ENCODE measurements at regions not wholly inside any gene's neighbourhood (a gene's known extent, or its start where the extent isn't known, plus 50 kb on each side); places are given as distances from the start of the nearest gene placed in this dataset.

DNA sequence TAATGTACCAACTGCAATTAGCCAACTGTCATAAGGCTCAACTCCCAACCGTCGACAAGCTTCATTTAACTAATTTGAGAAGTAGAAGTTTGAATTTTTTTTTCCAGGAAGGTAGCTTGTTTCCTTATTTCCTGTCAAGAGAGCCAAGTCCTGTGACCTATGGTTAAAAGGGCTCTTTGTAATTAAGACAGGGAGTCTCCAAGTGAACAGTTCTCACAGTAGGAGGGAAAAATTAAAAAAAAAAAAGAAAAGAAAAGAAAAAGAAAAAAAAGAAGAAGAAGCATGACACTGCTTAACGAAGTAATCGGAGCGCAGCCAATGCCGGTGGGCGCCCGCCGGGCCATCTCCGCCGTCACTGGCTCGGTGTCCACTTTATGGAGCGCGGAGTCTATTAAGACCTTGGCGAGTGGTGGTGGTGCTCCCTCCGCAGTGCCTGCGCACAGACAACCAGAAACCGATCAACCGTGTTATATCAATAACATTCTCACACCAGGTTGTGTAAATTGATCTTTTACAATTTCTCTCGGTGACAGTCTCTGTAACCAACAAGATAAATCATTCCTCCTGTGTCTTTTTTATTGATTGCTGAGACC is 197.2 kb upstream of the POU3F3 start:
- Histone ChIP-seq H3K4me3 (no peak overlapping the region), H3K9me3 (no peaks in the 10 kb centered on the region), H3K4me1 (no peaks in the 10 kb centered on the region), H3K36me3 (no peaks in the 10 kb centered on the region), H3K27ac (no peak overlapping the region), H3K27me3 (no peaks in the 10 kb centered on the region)
- TF ChIP-seq CTCF (IDR thresholded peaks at IDR 0.05) (no peak), POLR2A (IDR thresholded peaks at IDR 0.05) (no peak)
- no peak for DNase-seq

GRCh38 chr2:104658144-104658835 is 195.6 kb upstream of the POU3F3 start:
- Histone ChIP-seq H3K27me3 (no peaks in the 10 kb centered on the region), H3K9me3 (no peaks in the 10 kb centered on the region), H3K36me3 (no peaks in the 10 kb centered on the region), H3K4me1 (no peaks in the 10 kb centered on the region), H3K27ac (no peak overlapping the region), H3K4me3 (no peak overlapping the region)
- DNase-seq = no peak
- TF ChIP-seq CTCF (IDR thresholded peaks at IDR 0.05) (no peak), POLR2A (IDR thresholded peaks at IDR 0.05) (no peak)

GRCh38 chr2:104658904-104659591 is 194.9 kb upstream of the POU3F3 start:
- no peaks in the 10 kb centered on the region for H3K9me3 ChIP-seq
- H3K36me3 ChIP-seq = no peaks in the 10 kb centered on the region
- H3K4me1 ChIP-seq = no peaks in the 10 kb centered on the region
- H3K4me3 ChIP-seq = no peak overlapping the region
- no peaks in the 10 kb centered on the region for H3K27me3 ChIP-seq
- TF ChIP-seq POLR2A (IDR thresholded peaks at IDR 0.05) (no peak), CTCF (IDR thresholded peaks at IDR 0.05) (no peak)
- DNase-seq = no peak
- H3K27ac ChIP-seq = no peak overlapping the region

DNA sequence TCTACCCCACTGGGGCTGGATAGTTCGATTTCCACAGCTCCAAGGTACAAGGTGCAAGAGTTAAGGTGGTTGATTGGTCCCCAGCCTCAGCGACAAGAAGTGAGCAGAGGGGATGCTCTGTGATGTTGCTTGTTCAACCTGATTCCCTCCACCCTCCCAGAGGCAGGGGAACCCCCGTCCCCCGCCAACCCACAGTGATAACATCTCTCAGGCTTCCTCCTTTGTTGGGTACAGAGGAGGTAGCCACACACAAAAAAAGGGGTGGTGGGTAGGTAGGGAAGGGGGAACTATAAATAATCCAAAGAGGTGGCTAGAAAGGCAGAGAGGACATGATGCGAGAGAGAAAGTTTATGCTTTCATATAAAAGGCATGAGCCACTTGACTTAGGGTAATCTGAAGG is 192.9 kb upstream of the POU3F3 start:
- no peaks in the 10 kb centered on the region for H3K27me3 ChIP-seq
- H3K36me3 ChIP-seq = no peaks in the 10 kb centered on the region
- no peak overlapping the region for H3K27ac ChIP-seq
- no peak overlapping the region for H3K4me3 ChIP-seq
- no peaks in the 10 kb centered on the region for H3K9me3 ChIP-seq
- H3K4me1 ChIP-seq = no peaks in the 10 kb centered on the region
- TF ChIP-seq CTCF (IDR thresholded peaks at IDR 0.05) (no peak), POLR2A (IDR thresholded peaks at IDR 0.05) (no peak)
- no peak for DNase-seq

DNA sequence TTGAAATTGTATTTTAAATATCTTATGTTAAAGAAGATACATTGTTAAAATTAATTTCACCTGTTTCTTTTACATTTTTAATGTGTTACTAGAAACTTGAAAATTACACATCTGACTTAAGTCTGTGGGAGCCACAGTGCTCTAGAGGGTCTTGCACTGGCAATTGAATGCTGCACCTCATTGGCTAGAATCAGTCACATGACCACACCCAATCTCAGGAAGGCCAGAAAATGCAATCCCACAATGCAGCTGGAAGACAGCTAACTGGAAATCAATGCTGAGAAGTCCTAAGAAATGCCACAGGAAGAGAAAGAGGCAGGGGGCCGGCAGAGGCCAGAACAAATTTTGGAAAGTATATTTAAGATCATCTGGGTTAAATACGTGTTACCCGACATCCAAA is 189.2 kb upstream of the POU3F3 start:
- no peaks in the 10 kb centered on the region for H3K9me3 ChIP-seq
- no peak overlapping the region for H3K27ac ChIP-seq
- no peaks in the 10 kb centered on the region for H3K27me3 ChIP-seq
- no peak for DNase-seq
- H3K36me3 ChIP-seq = no peaks in the 10 kb centered on the region
- no peaks in the 10 kb centered on the region for H3K4me1 ChIP-seq
- no peak overlapping the region for H3K4me3 ChIP-seq
- TF ChIP-seq CTCF (IDR thresholded peaks at IDR 0.05) = no peak
- no peak for TF ChIP-seq POLR2A (IDR thresholded peaks at IDR 0.05)

Data from Peyer's patch (tissue), 4 donors.